ENCODE measurements at regions not wholly inside any gene's neighbourhood (a gene's known extent, or its start where the extent isn't known, plus 50 kb on each side); places are given as distances from the start of the nearest gene placed in this dataset.

- no peaks in the 10 kb centered on the region for H3K79me2 ChIP-seq (ENCODE audit: control insufficient read depth, insufficient read depth, low read length)
- ATAC-seq (ENCODE audit: low read depth): no peak
- no peaks in the 10 kb centered on the region for H3K4me1 Mint-ChIP-seq
- no peak overlapping the region for H3K27ac ChIP-seq (ENCODE audit: low read length in 2 of 2)
- H3K27me3 Mint-ChIP-seq: no peaks in the 10 kb centered on the region
- H3K9ac ChIP-seq (ENCODE audit: low read length): no peak overlapping the region
- no peaks in the 10 kb centered on the region for H3K4me1 ChIP-seq (ENCODE audit: control insufficient read depth in 2 of 2, insufficient read depth in 2 of 2, low read length in 2 of 2)
- no peaks in the 10 kb centered on the region for H3K27me3 ChIP-seq (replicated peaks in 1 of 4; ENCODE audit: control extremely low read depth in 1 of 4, control insufficient read depth in 3 of 4, insufficient read depth in 4 of 4, low read length in 3 of 4)
- no peak overlapping the region for H3K27ac Mint-ChIP-seq
- no peak overlapping the region for H3K4me3 Mint-ChIP-seq
- H3K9me3 Mint-ChIP-seq (ENCODE audit: insufficient read depth): peaks cover 3% of the 10 kb centered on the region
- no peaks in the 10 kb centered on the region for H4K20me1 ChIP-seq (ENCODE audit: control insufficient read depth, insufficient read depth, low read length, poor library complexity, severe bottlenecking)
- no peak for DNase-seq
- peaks cover 0 to 2% (median 0%) of the 10 kb centered on the region in 3 donors for H3K9me3 ChIP-seq (ENCODE audit: control extremely low read depth in 1 of 3, control insufficient read depth in 2 of 3, insufficient read depth in 1 of 3, low read length in 2 of 3)
- no peak for TF ChIP-seq EZH2 (IDR thresholded peaks at IDR 0.05; ENCODE audit: borderline replicate concordance, insufficient read depth, low read depth, low read length, poor library complexity, severe bottlenecking)
- TF ChIP-seq CTCF (IDR thresholded peaks at IDR 0.05): no peak
- H2AFZ ChIP-seq (ENCODE audit: insufficient read depth, low read depth, low read length, poor library complexity, severe bottlenecking): no peak overlapping the region
- intact Hi-C loops (cut with micrococcal nuclease): no loop called here
- H3K4me3 ChIP-seq (ENCODE audit: control extremely low read depth in 1 of 5, extremely low read depth in 1 of 5, insufficient read depth in 1 of 5, low read depth in 2 of 5, low read length in 4 of 5): no peak overlapping the region
- 9% methylated on average over 1 of the region's 3 CpGs for WGBS (ENCODE audit: insufficient coverage)
- H3K36me3 ChIP-seq (replicated peaks in 1 of 2; ENCODE audit: control extremely low read depth in 1 of 2, control insufficient read depth in 1 of 2, extremely low read depth in 1 of 2, insufficient read depth in 2 of 2, low read length in 1 of 2): no peaks in the 10 kb centered on the region
- ChIA-PET POLR2A (no interaction called here), CTCF (no interaction called here)
- H3K4me2 ChIP-seq (replicated peaks; ENCODE audit: low read depth, low read length, poor library complexity, severe bottlenecking): no peak overlapping the region
Observed at GRCh38 chr17:70905796-70906195, 736.5 kb downstream of the KCNJ2 start.

- H3K27me3 Mint-ChIP-seq: no peaks in the 10 kb centered on the region
- ATAC-seq (ENCODE audit: low read depth): no peak
- Histone ChIP-seq H3K27ac (ENCODE audit: low read length in 2 of 2) (no peak overlapping the region), H4K20me1 (ENCODE audit: control insufficient read depth, insufficient read depth, low read length, poor library complexity, severe bottlenecking) (no peaks in the 10 kb centered on the region), H3K4me3 (ENCODE audit: control extremely low read depth in 1 of 5, extremely low read depth in 1 of 5, insufficient read depth in 1 of 5, low read depth in 2 of 5, low read length in 4 of 5) (no peak overlapping the region), H3K9ac (ENCODE audit: low read length) (no peak overlapping the region), H3K27me3 (replicated peaks in 1 of 4; ENCODE audit: control extremely low read depth in 1 of 4, control insufficient read depth in 3 of 4, insufficient read depth in 4 of 4, low read length in 3 of 4) (no peaks in the 10 kb centered on the region), H2AFZ (ENCODE audit: insufficient read depth, low read depth, low read length, poor library complexity, severe bottlenecking) (no peak overlapping the region), H3K79me2 (ENCODE audit: control insufficient read depth, insufficient read depth, low read length) (no peaks in the 10 kb centered on the region), H3K36me3 (replicated peaks in 1 of 2; ENCODE audit: control extremely low read depth in 1 of 2, control insufficient read depth in 1 of 2, extremely low read depth in 1 of 2, insufficient read depth in 2 of 2, low read length in 1 of 2) (no peaks in the 10 kb centered on the region), H3K9me3 (ENCODE audit: control extremely low read depth in 1 of 3, control insufficient read depth in 2 of 3, insufficient read depth in 1 of 3, low read length in 2 of 3) (peaks cover 0 to 2% (median 0%) of the 10 kb centered on the region in 3 donors), H3K4me2 (replicated peaks; ENCODE audit: low read depth, low read length, poor library complexity, severe bottlenecking) (no peak overlapping the region), H3K4me1 (ENCODE audit: control insufficient read depth in 2 of 2, insufficient read depth in 2 of 2, low read length in 2 of 2) (no peaks in the 10 kb centered on the region)
- WGBS (ENCODE audit: insufficient coverage): 80% methylated on average over 1 of the region's 2 CpGs
- H3K27ac Mint-ChIP-seq: no peak overlapping the region
- TF ChIP-seq EZH2 (IDR thresholded peaks at IDR 0.05; ENCODE audit: borderline replicate concordance, insufficient read depth, low read depth, low read length, poor library complexity, severe bottlenecking) (no peak), CTCF (IDR thresholded peaks at IDR 0.05) (no peak)
- H3K4me3 Mint-ChIP-seq: no peak overlapping the region
- no peaks in the 10 kb centered on the region for H3K4me1 Mint-ChIP-seq
- CTCF ChIA-PET: no interaction called here
- no peak for DNase-seq
- H3K9me3 Mint-ChIP-seq (ENCODE audit: insufficient read depth): peaks cover 3% of the 10 kb centered on the region
- intact Hi-C loops (cut with micrococcal nuclease): no loop called here
- POLR2A ChIA-PET: no interaction called here
Observed at GRCh38 chr17:70906808-70907207, 737.5 kb downstream of the KCNJ2 start.

All from B cell (primary cell).